Tibial nerve (tissue), 4 donors: ENCODE measurements at regions not wholly inside any gene's neighbourhood (a gene's known extent, or its start where the extent isn't known, plus 50 kb on each side); places are given as distances from the start of the nearest gene placed in this dataset.

Experiments
- DNase-seq, 2 donors: peaks; one replicate each; pipeline ENCODE4 v3.0.0-alpha.2; 2019; ENCODE audit warnings: low spot score in 2 of 2
- H3K27ac ChIP-seq, 4 donors: fragments of 200-600 bp; sonication (generic) in 3 of 4; one replicate each; pipeline ENCODE4 v1.5.1; 2017 to 2019; ENCODE audit warnings: mild to moderate bottlenecking in 1 of 4
- H3K27me3 ChIP-seq, 2 donors: fragments of 200-600 bp; sonication (generic) in 1 of 2; one replicate each; pipeline versions ENCODE4 v1.5.1 to v1.6.0; 2017 to 2019
- H3K36me3 ChIP-seq, 3 donors: fragments of 200-600 bp; sonication (generic); one replicate each; pipeline ENCODE4 v1.5.1; 2018 to 2019
- H3K4me1 ChIP-seq, 4 donors: fragments of 200-600 bp; sonication (generic) in 3 of 4; one replicate each; pipeline ENCODE4 v1.5.1; 2017 to 2019
- H3K4me3 ChIP-seq, 4 donors: fragments of 200-600 bp; sonication (generic) in 3 of 4; one replicate each; pipeline ENCODE4 v1.5.1; 2017 to 2019; ENCODE audit warnings: mild to moderate bottlenecking in 1 of 4, moderate library complexity in 1 of 4
- H3K9me3 ChIP-seq, 4 donors: fragments of 200-600 bp; sonication (generic) in 3 of 4; one replicate each; pipeline ENCODE4 v1.5.1; 2017 to 2019
- CTCF ChIP-seq, 5 experiments: fragments of 200-600 bp in 3 of 5; fragments of 450-650 bp in 2 of 5; sonication (generic) in 3 of 5; IDR thresholded peaks; one replicate each; pipeline ENCODE4 v1.5.1; 2016 to 2019; ENCODE audit warnings: antibody characterized with exemption in 5 of 5, mild to moderate bottlenecking in 3 of 5, moderate library complexity in 2 of 5
- EP300 ChIP-seq, 2 donors: sonication (generic); formaldehyde crosslinking; IDR thresholded peaks; one replicate each; pipeline ENCODE4 v1.6.1; 2017; ENCODE audit warnings: antibody characterized with exemption in 2 of 2, mild to moderate bottlenecking in 1 of 2
- POLR2A ChIP-seq, 2 donors: fragments of 450-650 bp; IDR thresholded peaks; one replicate each; pipeline ENCODE4 v1.6.1; 2017; ENCODE audit warnings: antibody characterized with exemption in 2 of 2, mild to moderate bottlenecking in 2 of 2, moderate library complexity in 2 of 2
- WGBS, 2 donors: methylation state at CpG; one replicate each; pipeline ENCODE4 v1.1.5; 2018; 5-methylcytosine and 5-hydroxymethylcytosine counted together

GRCh38 chr4:73001885-73002284 lies 67.6 kb downstream of the COX18 start:
- no peak for TF ChIP-seq EP300 (IDR thresholded peaks at IDR 0.05)
- no peak for TF ChIP-seq POLR2A (IDR thresholded peaks at IDR 0.05)
- TF ChIP-seq CTCF (IDR thresholded peaks at IDR 0.05) = no peak

GRCh38 chr4:72997409-72997808 lies 72.1 kb downstream of the COX18 start:
- WGBS, 2 donors = 90% methylated on average over 3 of the region's 3 CpGs
- no peak overlapping the region for H3K27ac ChIP-seq

More at GRCh38 chr4:73001885-73002284, 67.6 kb downstream of the COX18 start:
- no peak overlapping the region for H3K4me3 ChIP-seq
- H3K4me1 ChIP-seq = no peaks in the 10 kb centered on the region
- 80 to 84% methylated on average over 2 of the region's 2 CpGs for WGBS, 2 donors
- no peaks in the 10 kb centered on the region for H3K27me3 ChIP-seq
- no peak for DNase-seq
- H3K9me3 ChIP-seq = no peaks in the 10 kb centered on the region
- no peak overlapping the region for H3K27ac ChIP-seq
- no peaks in the 10 kb centered on the region for H3K36me3 ChIP-seq

GRCh38 chr4:72994670-72995069 lies 74.8 kb downstream of the COX18 start:
- no peak for TF ChIP-seq CTCF (IDR thresholded peaks at IDR 0.05)
- no peak for TF ChIP-seq POLR2A (IDR thresholded peaks at IDR 0.05)
- TF ChIP-seq EP300 (IDR thresholded peaks at IDR 0.05) = no peak
- no peak for DNase-seq
- no peaks in the 10 kb centered on the region for H3K9me3 ChIP-seq
- no peaks in the 10 kb centered on the region for H3K4me1 ChIP-seq
- H3K27me3 ChIP-seq = no peaks in the 10 kb centered on the region
- no peaks in the 10 kb centered on the region for H3K36me3 ChIP-seq
- no peak overlapping the region for H3K4me3 ChIP-seq
- H3K27ac ChIP-seq = no peak overlapping the region
- 92 to 95% methylated on average over 3 of the region's 3 CpGs for WGBS, 2 donors

More at GRCh38 chr4:72997409-72997808, 72.1 kb downstream of the COX18 start:
- no peak for TF ChIP-seq POLR2A (IDR thresholded peaks at IDR 0.05)
- no peak for DNase-seq
- no peaks in the 10 kb centered on the region for H3K4me1 ChIP-seq
- no peaks in the 10 kb centered on the region for H3K9me3 ChIP-seq
- H3K4me3 ChIP-seq = no peak overlapping the region
- no peaks in the 10 kb centered on the region for H3K36me3 ChIP-seq
- no peaks in the 10 kb centered on the region for H3K27me3 ChIP-seq

- H3K4me1 ChIP-seq = no peaks in the 10 kb centered on the region
- no peaks in the 10 kb centered on the region for H3K27me3 ChIP-seq
- no peaks in the 10 kb centered on the region for H3K9me3 ChIP-seq
- DNase-seq = no peak
- H3K4me3 ChIP-seq = no peak overlapping the region
- H3K36me3 ChIP-seq = no peaks in the 10 kb centered on the region
- no peak overlapping the region for H3K27ac ChIP-seq
- no peak for TF ChIP-seq POLR2A (IDR thresholded peaks at IDR 0.05)
These were observed 75.6 kb downstream of the COX18 start for GRCh38 chr4:72993876-72994275.

- H3K27ac ChIP-seq = no peak overlapping the region
- no peaks in the 10 kb centered on the region for H3K27me3 ChIP-seq
These were observed 77.6 kb downstream of the COX18 start for GRCh38 chr4:72991873-72992272.

More at GRCh38 chr4:72991873-72992272, 77.6 kb downstream of the COX18 start:
- DNase-seq = no peak
- TF ChIP-seq EP300 (IDR thresholded peaks at IDR 0.05) = no peak
- TF ChIP-seq CTCF (IDR thresholded peaks at IDR 0.05) = no peak
- TF ChIP-seq POLR2A (IDR thresholded peaks at IDR 0.05) = no peak
- H3K36me3 ChIP-seq = no peaks in the 10 kb centered on the region
- H3K4me3 ChIP-seq = no peak overlapping the region
- H3K4me1 ChIP-seq = no peaks in the 10 kb centered on the region
- 33 to 39% methylated on average over 2 of the region's 2 CpGs for WGBS, 2 donors
- H3K9me3 ChIP-seq = no peaks in the 10 kb centered on the region
